22Rv1 (cell line): ENCODE measurements at regions not wholly inside any gene's neighbourhood (a gene's known extent, or its start where the extent isn't known, plus 50 kb on each side); places are given as distances from the start of the nearest gene placed in this dataset.

Experiments used
- H3K27ac ChIP-seq: fragments of 450-650 bp; 2 replicates; pipeline ENCODE4 v1.5.1; 2017
- ZFX ChIP-seq: fragments of 450-650 bp; IDR thresholded peaks from 2 replicates; pipeline ENCODE4 v1.6.1; 2017; ENCODE audit warnings: antibody characterized with exemption, borderline replicate concordance
- TF ChIP-seq, protein P1 (sequence below): fragments of 450-650 bp; IDR thresholded peaks from 2 replicates; pipeline ENCODE4 v1.5.1; 2017; ENCODE audit warnings: mild to moderate bottlenecking

DNA sequence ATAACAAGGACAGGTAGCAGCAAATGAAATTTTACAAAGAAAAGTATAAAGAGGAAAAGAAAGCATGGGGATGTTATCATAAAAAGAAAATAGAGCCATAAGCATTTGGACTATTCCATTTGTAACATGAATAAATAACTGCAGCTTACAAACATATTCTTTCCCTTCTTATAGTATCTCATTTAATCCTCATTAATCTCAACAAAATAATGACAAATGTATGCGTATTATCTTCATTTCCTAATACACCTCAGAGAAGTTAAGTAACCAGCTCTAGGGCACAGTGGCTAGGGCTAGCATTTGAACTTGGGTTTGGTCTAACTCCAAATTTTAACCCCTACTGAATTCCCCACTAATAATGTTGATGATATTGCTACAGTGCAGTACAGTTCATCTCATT, 175.5 kb upstream of the POU5F2 start:
- TF ChIP-seq, protein P1, sequence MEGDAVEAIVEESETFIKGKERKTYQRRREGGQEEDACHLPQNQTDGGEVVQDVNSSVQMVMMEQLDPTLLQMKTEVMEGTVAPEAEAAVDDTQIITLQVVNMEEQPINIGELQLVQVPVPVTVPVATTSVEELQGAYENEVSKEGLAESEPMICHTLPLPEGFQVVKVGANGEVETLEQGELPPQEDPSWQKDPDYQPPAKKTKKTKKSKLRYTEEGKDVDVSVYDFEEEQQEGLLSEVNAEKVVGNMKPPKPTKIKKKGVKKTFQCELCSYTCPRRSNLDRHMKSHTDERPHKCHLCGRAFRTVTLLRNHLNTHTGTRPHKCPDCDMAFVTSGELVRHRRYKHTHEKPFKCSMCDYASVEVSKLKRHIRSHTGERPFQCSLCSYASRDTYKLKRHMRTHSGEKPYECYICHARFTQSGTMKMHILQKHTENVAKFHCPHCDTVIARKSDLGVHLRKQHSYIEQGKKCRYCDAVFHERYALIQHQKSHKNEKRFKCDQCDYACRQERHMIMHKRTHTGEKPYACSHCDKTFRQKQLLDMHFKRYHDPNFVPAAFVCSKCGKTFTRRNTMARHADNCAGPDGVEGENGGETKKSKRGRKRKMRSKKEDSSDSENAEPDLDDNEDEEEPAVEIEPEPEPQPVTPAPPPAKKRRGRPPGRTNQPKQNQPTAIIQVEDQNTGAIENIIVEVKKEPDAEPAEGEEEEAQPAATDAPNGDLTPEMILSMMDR = no peak
- no peak for TF ChIP-seq ZFX
- H3K27ac ChIP-seq = no peak overlapping the region

DNA sequence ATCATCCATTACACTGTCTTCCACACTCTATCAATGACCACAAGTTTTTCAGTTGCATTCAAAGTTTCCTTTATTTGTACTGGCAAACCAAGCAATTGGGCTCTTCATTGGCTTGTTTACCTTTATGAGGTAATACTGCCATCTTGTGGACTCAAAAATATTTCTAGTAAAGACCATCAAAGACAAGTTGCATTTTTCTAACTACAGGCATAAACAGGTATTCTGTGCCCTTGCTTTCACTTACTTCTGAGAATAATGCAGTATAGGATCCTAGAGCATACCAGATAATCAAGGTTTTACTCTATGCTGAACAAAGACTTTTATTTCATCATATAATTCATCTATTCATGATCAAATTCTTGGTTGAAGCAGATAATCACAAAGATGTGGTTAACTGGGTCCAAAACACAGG, 173.7 kb upstream of the POU5F2 start:
- H3K27ac ChIP-seq = no peak overlapping the region
- TF ChIP-seq ZFX = no peak
- TF ChIP-seq, protein P1 = peak; percentile 71

DNA sequence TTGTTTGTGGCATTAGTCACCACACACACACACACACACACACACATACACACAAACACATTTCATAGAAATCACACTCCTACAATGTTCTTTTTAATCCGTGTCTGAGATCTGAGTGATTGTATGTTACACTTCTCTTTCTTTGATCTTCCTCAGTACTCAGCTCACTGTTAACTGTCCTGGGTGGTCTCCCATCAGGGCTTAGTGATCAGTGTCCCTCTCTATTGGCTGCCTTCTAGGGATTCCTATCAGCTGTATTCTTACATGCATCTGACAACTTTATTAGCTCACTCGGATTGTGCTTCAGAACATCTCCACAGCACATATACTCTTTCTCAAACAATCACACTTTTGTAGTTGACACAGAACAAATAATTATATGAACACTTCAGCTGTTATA, 170.2 kb upstream of the POU5F2 start:
- TF ChIP-seq, protein P1 = no peak
- TF ChIP-seq ZFX = no peak
- H3K27ac ChIP-seq = no peak overlapping the region

DNA sequence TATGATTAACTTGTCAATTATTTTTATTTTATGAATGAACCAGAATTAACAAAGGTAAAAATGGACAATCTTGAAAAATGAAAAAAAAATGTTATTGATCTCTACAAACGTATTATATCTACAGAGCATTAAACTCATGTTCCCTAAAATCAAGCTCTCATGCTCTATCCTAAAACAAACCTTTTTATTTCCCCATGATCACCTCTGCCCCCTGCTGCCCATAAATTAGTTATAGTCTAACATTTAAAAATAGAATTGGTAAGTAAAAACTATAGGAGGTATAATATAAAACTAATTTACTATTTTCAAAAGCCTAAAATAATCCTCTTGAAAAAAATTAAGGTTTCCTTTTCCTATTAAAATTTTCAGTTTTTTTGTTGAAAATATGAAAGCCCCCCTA, 168.0 kb upstream of the POU5F2 start:
- TF ChIP-seq ZFX = no peak
- TF ChIP-seq, protein P1 = peak; percentile 51
- H3K27ac ChIP-seq = no peak overlapping the region

DNA sequence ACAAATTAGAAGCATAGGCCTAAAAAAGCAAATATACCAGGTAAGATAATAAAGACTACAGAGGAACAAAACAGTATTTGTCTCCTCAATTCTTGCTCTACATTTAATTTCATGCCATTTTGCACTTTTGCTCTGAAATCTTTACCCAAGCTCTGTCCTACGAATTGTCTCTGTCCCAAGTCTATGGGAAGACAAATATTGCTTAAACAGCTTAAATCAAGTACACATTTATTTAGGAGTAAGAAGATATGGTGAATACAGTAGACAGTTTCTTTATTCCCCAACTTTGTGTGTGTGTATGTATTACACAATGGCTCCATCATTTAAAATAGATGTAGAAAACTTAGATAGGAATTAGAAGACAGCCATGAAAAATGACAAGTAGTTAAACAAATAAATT, 163.5 kb upstream of the POU5F2 start:
- TF ChIP-seq ZFX = no peak
- TF ChIP-seq, protein P1 = no peak
- H3K27ac ChIP-seq = no peak overlapping the region

DNA sequence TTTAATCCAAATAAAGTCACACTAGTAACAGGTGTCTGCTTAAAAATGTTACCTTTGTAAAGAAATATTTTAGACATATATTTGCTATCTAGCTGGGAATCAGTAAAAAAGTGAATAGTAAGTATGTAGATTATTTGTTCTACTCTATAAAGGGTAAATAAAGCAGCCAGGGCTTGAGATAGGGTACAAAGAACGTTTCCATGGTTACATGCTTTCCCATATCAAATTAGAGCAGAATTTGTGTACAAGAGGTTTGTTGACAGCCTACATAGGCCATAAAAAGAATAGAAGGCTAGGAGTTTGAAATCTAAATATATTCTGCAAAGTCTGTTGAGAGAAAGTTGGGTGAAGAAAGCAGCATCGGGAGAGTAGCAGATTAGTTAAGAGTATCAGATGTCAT, 160.9 kb upstream of the POU5F2 start:
- TF ChIP-seq ZFX = no peak
- H3K27ac ChIP-seq = no peak overlapping the region

DNA sequence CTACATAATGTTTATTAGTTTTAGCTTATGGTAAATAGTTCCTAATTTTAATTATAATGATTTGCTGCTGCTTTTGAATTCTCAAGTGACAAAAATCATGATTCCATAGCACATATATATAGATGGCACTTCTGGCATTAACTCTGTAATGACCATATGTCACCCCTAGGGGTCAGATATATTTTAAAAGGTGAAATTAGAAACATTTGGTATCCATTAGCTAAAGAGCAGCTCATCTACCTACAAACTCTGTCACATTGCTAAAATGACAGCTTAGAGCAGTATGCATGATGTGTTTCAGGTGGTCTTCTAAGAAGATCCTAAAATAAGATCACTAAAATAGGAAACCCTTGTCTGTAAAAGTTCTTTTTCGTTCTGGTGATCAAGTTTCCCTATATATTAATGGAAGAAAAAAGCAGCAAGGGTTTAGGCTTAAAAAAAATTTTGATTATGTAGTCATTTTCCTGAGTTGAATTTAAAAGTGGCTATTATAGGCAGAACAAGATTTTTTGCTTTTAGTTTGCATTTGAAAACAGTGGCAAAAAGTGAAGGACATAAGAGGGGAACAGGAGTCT, 157.7 kb upstream of the POU5F2 start:
- TF ChIP-seq, protein P1 = peak; percentile 78
- TF ChIP-seq ZFX = no peak
- H3K27ac ChIP-seq = no peak overlapping the region
